Suppressor macrophage treated with lipopolysaccharide for 1 hour (primary cell): ENCODE measurements at regions not wholly inside any gene's neighbourhood (a gene's known extent, or its start where the extent isn't known, plus 50 kb on each side); places are given as distances from the start of the nearest gene placed in this dataset.
"Not testable (repeated sequence)": the region's sequence is repeated elsewhere in the genome, so short reads cannot be mapped to it uniquely, and the experiment has no call there.

Experiments used
- DNase-seq, 3 donors: peaks; one replicate each; pipeline ENCODE4 v3.0.0-alpha.2; 2020 to 2022

DNA sequence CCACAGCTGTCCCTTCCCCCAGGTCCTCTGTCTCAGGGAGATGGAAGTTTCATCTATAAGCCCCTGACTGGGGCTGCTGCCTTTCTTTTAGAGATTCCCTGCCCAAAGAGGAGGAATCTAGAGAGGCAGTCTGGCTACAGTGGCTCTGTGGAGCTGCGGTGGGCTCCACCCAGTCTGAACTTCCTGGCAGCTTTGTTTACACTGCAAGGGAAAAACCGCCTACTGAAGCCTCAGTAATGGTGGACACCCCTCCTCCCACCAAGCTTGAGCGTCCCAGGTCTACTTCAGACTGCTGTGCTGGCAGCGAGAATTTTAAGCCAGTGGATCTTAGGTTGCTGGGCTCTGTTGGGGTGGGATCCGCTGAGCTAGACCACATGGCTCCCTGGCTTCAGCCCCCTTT is 184.1 kb upstream of the SLC35B3 start:
- DNase-seq: not testable (repeated sequence)

DNA sequence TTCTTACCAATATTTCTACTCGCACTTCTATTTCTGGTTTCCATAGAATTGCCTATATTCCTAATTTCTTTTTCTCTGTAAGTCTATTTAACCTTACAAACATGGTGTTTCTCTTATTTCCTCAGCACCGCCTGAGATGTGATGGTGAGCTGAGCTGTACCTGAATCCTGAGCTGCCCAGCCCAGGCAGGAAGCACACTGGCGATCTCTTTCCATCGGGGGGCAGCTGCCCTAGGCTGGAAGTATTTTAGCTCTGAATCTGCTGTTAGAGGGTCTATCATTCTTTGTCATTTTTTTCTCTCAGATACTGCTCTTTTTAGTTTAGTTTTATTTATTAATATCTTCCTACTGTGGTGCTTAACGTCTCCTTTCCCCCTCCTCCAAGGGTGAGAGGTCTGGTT is 173.4 kb upstream of the SLC35B3 start:
- DNase-seq: no peak

GRCh38 chr6:8589941-8590729 is 154.8 kb upstream of the SLC35B3 start:
- no peak for DNase-seq

GRCh38 chr6:8588176-8588575 is 152.8 kb upstream of the SLC35B3 start:
- DNase-seq: no peak

- DNase-seq: no peak
These were observed 147.9 kb upstream of the SLC35B3 start for GRCh38 chr6:8583291-8583690.

DNA sequence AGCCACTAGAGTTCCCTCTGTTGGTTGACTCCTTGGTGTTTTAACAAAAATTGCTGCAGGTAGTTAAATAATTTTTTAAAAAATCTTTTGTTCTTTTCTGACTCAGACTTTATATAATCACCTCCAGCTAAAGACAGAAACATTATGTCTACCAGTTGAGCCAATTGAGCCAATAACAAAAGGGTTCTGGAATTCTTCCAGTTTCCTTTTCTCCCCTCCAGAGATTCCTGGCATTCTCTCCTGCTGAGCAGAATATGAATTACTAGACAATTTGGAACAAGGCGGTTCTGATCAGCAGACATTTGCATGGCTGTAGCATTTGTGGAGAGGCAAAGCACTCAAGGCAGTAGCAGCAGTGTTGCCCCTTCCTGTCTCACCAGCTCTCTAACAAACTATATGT is 144.0 kb upstream of the SLC35B3 start:
- DNase-seq: no peak

- DNase-seq: no peak
These were observed 142.7 kb upstream of the SLC35B3 start for GRCh38 chr6:8578006-8578405.

DNA sequence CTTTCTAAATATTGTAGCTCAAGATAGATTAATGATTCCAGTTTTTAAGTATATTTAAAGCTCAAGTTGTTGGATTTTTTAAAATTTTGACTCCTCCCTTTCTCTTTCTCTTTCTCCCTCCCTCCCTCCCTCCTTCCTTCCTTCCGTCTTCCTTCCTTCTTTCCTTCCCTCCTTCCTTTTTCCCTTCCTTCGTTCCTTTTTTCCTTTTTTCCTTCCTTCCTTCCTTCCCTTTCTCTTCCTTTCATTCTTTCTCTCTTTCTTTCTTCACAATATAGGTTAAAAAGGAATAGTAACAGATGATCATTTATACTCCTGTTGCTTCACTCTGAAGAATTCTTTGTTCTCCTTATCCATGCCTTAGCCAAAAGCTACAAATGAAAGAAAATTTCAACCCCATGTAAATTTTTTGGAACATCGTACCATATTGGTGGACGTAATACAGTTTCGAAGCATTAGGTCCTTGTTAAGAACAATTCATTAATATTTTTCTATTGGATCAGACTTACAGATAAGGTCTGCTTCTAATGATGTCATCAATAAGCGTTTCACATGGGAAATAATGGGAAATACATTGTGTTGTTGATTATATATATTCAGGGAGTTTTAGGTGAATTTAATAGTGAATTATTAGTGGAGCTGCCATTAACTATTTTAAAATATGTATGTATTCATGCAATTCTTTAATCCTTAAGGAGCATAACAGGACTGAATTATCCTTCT is 139.6 kb upstream of the SLC35B3 start:
- DNase-seq: no peak

GRCh38 chr6:8574311-8574710 is 139.0 kb upstream of the SLC35B3 start:
- DNase-seq: no peak

DNA sequence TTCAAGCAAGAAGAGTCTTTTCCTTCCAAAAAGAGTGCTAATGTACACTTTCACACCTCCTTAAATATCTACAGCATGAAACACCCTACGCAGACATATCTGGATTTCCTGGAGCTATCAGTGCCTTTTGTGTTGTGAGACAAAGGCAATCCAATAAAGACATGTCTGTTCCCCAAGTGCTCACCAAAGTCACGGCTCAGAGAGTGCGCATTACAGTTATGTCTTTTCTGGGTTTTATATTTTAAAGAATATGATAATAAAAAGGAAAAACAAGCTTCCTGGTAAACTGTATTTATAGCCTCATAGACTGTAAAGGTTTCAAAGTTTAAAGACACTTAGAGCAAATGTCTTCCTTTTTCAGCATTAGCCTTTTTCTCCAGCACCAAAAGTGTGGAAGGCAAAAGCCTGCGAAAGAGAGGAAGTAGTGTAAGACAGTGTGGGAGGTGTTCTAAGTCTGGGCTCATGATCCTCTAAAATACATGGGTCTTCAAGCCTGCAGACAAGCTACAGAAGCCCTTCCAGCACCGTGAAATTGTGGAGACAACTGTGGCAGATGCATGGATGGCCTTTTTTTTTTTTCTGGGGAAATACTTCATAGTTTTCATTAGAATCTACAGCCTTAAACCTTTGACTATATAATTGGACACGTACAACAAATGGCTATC is 135.0 kb upstream of the SLC35B3 start:
- no peak for DNase-seq

GRCh38 chr6:8562125-8562524 is 126.8 kb upstream of the SLC35B3 start:
- DNase-seq: no peak

DNA sequence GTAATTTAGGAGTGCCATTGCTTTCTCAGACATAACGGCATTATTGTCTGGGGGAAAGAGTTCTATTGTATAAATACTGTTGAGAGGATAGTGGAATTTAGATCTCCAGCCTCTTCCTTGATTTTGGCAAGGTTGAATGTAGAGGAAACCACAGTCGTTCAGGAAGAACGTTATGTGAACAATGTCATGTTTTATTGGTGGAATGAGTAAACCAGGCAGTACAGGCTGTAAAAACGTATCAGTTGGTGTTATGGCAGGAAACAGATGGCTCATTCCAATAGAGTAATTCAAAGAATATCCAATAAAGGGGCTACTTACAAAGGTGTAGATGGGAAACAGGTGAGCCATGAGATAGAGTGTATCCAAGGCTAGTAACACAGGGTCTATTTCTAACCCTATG is 123.6 kb upstream of the SLC35B3 start:
- DNase-seq: no peak

GRCh38 chr6:8557014-8557748 is 121.8 kb upstream of the SLC35B3 start:
- no peak for DNase-seq

- DNase-seq: peak; percentile 5 to 47 (median 24)
These were observed 121.1 kb upstream of the SLC35B3 start for GRCh38 chr6:8556370-8557013.

- DNase-seq: no peak
These were observed 116.6 kb upstream of the SLC35B3 start for GRCh38 chr6:8551993-8552392.

DNA sequence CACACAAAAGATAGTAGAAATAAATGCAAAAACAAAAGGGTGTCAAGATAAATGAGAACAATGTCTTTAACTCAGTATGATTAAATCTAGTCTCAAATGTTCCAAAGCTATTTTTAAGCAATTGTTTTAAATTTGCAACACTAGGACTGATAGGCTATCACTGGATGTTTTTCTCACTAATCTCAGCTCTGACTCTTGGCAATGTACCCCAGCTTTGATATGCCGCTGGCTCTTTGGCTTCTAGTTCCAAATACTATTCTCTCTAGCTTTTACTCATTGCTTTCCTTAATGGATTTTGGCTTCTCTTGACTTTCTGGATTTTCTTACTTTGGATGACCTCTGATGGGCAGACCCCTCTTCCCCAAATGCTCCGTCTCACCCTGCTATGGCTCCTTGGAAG is 116.0 kb upstream of the SLC35B3 start:
- DNase-seq: no peak

DNA sequence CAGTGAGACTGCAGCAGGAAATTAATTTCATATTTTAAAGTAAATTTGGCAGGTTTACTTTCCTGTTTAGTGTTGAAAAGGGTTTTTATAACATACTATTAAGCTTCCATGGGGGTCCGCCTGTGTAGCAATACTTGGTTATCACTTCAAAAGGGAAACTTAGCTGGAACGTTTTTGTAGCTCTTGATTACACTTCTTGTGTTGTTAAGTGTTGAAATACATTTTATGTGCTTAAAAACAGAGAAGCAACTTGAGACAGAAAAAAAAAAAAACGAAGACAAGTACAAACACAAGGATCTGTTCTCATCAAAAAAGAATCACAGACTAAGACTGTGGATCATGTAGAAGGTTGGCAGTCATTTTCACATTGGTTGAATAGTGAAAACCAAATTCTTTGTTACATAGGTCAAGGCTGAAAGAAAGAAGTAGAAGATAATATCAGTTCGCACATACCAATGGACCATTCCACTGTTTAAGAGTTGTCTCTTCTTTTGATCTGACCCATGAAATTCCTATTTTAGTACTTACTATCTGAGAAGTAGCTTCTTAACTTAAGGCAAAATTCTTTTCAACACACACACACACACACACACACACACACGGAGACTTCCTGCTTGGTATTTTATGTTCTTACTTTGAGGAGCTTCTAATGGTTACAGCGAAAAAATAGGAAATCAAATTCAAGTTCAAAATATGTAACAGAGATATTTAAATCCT is 113.9 kb upstream of the SLC35B3 start:
- DNase-seq: no peak

DNA sequence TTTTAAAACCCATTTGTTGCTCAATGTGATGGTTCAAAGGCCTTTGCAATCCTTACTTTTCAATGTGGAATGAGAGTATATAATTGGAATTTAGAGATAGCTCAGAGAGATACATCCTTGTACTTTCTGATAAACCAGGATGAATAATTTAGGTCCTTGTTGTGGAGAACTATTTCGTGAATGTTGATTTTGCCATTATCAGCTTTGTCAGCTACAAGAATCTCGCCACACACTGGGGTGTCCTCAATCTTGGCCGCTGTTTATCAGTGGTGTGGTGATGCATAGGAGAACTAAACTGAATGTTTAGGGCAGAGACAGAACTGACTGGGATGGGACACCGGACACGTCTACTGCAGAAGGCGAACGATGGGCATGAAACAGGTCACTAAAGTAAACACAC is 111.2 kb upstream of the SLC35B3 start:
- no peak for DNase-seq

- no peak for DNase-seq
These were observed 110.0 kb upstream of the SLC35B3 start for GRCh38 chr6:8545336-8545735.

GRCh38 chr6:8543714-8544113 is 108.4 kb upstream of the SLC35B3 start:
- DNase-seq: no peak

DNA sequence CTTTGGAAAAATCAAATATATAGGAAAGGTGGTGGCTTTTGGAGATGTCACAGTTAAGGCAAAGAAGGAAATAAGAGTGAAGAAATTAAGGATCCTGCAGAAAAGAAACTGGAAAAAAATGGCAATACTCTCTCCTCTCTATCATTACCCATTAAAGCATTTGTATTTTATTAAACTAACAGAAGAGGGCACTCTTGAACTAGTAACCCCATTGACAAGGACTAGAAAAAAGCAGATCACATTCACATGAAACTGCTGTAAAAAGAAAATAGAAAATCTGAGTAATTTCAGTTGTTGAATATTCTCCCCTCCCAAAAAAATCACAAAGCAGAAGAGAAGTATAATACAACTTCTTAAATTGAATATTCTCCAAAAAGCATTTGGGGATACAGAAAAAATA is 104.1 kb upstream of the SLC35B3 start:
- DNase-seq: peak in 2 of 3 donors; percentile 22 to 25

DNA sequence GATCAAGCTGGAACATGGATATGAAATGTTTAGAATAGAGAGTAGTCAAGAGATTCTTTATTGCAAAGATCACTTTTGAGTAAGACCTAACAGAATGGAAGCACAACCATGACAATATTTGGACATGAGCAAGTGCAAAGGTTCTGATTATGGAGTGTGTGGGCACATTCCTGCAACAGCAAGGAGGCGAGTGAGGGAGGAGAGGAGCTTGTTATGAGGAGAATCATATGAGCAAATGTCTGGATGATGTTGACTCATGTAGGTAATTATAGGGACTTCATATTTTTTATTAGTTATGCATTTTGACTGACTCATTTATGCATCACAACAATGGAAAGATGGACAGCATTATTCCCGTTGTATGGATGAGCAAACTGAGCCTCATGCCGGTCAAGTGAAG is 100.8 kb upstream of the SLC35B3 start:
- no peak for DNase-seq
